Lower leg skin (tissue), 4 donors: ENCODE measurements at regions not wholly inside any gene's neighbourhood (a gene's known extent, or its start where the extent isn't known, plus 50 kb on each side); places are given as distances from the start of the nearest gene placed in this dataset.

Source experiments
- DNase-seq, 2 donors: peaks; one replicate each; pipeline ENCODE4 v3.0.0-alpha.2; 2019; ENCODE audit warnings: low spot score in 2 of 2
- H3K4me3 ChIP-seq: fragments of 200-600 bp; sonication (generic); 2 replicates; pipeline ENCODE4 v1.5.1; 2017; ENCODE audit warnings: mild to moderate bottlenecking, low read depth; ENCODE audit not compliant: poor library complexity, severe bottlenecking
- POLR2A ChIP-seq, 2 donors: fragments of 450-650 bp; IDR thresholded peaks; one replicate each; pipeline ENCODE4 v1.6.1; 2016 to 2017; ENCODE audit warnings: antibody characterized with exemption in 2 of 2, mild to moderate bottlenecking in 1 of 2, moderate library complexity in 1 of 2
- WGBS, 2 donors: methylation state at CpG; one replicate each; pipeline ENCODE4 v1.1.5; 2018; 5-methylcytosine and 5-hydroxymethylcytosine counted together
- intact Hi-C: fragments of 100-400 bp; cut with DNase I; formaldehyde crosslinking; loops from one replicate; pipeline ENCODE4 v1.15.0; 2023; ENCODE audit warnings: low total_unique reads
- TF ChIP-seq, protein P1 (sequence below), 3 donors: fragments of 450-650 bp; IDR thresholded peaks; one replicate each; pipeline ENCODE4 v1.5.1; 2016; ENCODE audit warnings: antibody characterized with exemption in 3 of 3, mild to moderate bottlenecking in 3 of 3, moderate library complexity in 2 of 3

DNA sequence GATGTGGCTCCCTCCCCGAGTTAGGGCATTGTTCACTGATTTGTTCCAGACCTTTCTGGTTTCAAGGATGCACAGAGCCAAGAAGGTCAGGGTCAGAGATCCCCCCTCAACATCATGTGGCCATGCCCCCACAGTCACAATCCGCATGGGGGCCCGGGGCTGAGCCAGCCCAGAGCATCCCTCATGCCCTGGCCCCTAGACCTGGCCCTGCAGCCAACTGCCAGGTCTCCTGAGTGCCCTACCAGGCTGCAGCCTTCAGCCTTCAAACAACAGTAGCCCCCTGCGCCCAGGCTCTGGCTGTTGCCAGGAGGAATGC is 142.4 kb downstream of the CRYBB2 start:
- H3K4me3 ChIP-seq, result no peak overlapping the region
- WGBS, 2 donors, result 54 to 73% methylated on average over 3 of the region's 4 CpGs
- no peak for DNase-seq
- intact Hi-C loops, result no loop called here
- no peak for TF ChIP-seq POLR2A (IDR thresholded peaks at IDR 0.05)
- TF ChIP-seq, protein P1, sequence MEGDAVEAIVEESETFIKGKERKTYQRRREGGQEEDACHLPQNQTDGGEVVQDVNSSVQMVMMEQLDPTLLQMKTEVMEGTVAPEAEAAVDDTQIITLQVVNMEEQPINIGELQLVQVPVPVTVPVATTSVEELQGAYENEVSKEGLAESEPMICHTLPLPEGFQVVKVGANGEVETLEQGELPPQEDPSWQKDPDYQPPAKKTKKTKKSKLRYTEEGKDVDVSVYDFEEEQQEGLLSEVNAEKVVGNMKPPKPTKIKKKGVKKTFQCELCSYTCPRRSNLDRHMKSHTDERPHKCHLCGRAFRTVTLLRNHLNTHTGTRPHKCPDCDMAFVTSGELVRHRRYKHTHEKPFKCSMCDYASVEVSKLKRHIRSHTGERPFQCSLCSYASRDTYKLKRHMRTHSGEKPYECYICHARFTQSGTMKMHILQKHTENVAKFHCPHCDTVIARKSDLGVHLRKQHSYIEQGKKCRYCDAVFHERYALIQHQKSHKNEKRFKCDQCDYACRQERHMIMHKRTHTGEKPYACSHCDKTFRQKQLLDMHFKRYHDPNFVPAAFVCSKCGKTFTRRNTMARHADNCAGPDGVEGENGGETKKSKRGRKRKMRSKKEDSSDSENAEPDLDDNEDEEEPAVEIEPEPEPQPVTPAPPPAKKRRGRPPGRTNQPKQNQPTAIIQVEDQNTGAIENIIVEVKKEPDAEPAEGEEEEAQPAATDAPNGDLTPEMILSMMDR (IDR thresholded peaks at IDR 0.05), result no peak

DNA sequence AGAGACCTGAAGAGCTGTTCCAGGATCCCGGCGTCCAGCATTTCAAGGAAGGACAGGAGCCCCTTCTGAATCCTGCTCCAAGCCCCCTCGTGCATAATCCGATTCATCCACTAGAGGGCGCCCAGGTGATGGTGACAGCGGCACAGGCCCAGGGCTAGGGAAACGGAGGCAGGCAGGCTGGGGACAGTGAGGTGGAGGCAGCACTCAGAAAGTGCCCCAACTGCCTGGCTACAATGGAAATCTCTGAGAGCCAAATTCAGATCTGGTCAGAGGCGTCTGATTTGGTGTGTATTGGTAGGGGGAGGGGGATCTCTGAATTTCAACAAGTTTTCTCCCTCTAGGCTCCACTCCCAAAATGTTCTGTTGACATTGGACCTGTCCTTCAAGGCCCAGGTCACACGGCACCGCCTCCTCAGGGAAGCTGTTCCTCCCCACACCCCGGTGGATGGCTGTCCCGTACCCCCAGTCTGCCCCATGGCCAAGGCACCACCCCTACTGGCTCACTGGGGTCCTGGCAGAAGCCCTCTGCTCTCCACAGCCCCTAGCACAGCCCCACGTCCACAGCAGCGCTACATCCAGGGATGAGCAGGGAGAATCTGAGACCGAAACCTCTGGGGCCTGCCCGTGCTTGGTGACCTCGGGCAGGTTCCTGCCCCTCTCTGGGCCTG is 142.9 kb downstream of the CRYBB2 start:
- intact Hi-C loops, result no loop called here
- H3K4me3 ChIP-seq, result no peak overlapping the region
- WGBS, 2 donors, result 48 to 60% methylated on average over 4 to 17 of the region's 17 CpGs
- TF ChIP-seq, protein P1 (IDR thresholded peaks at IDR 0.05), result peak in 1 of 3 donors; percentile 74
- no peak for TF ChIP-seq POLR2A (IDR thresholded peaks at IDR 0.05)
- peak in 1 of 2 donors; percentile 29 for DNase-seq

DNA sequence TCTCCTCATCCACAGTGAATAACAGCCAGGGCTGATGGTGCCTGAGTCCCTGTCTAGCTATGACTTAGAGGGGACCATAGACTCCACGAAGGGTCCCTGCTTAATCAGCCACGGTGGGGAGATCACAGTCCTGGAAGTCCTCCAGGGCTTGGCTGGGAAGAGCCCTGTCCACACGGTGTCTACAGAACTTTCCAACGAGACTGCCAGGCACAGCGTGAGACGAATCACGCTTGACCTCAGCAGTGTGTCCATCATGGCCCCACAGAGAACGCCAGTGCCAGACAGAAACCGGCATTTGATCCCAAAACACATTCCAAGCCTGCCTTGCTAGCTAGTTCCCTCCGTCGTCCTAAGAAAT is 143.4 kb downstream of the CRYBB2 start:
- H3K4me3 ChIP-seq, result no peak overlapping the region
- DNase-seq, result no peak
- WGBS, 2 donors, result 71 to 77% methylated on average over 10 to 11 of the region's 11 CpGs
- no peak for TF ChIP-seq POLR2A (IDR thresholded peaks at IDR 0.05)
- TF ChIP-seq, protein P1 (IDR thresholded peaks at IDR 0.05), result no peak
- intact Hi-C loops, result no loop called here

DNA sequence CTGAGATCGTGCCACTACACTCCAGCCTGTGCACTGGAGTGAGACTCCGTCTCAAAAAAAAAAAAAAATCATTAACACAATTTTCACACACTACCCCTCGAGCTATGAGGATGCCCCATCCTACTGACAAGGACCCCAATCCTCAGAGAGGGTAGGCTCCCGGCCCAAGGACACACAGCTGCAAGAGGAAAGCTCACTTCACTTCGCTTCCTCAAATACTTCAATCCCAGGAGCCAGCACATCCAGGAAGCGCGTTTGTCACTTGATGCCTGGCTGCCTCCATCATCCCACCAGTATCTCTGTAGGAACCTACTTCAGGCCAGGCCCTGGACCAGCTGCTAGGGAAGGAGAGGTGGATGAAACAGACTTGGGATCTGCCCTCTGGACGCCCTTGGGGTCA is 144.0 kb downstream of the CRYBB2 start:
- H3K4me3 ChIP-seq, result no peak overlapping the region
- TF ChIP-seq POLR2A (IDR thresholded peaks at IDR 0.05), result no peak
- TF ChIP-seq, protein P1 (IDR thresholded peaks at IDR 0.05), result no peak
- DNase-seq, result no peak
- WGBS, 2 donors, result 92 to 97% methylated on average over 8 of the region's 8 CpGs
- intact Hi-C loops, result no loop called here

DNA sequence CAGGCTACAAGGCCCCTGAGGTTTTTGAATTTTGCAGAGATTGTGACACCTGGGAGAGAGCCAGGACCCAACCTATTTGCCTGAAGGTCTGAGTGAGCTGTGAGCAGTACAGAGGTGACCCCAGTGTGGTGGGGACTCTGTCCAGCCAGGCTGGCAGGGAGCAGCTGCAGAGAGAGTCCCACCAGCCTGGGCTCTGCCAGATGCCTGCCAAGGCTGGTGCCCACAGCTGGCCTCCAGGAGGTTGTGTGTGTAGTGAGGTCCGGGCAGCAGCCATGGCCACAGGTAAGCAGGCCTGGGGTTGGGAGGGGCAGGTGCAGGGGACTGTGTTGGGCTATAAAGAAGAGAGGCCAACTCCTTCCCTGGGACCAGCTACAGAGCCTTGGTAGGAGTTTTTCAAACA is 144.8 kb downstream of the CRYBB2 start:
- 40 to 80% methylated on average over 1 of the region's 1 CpG for WGBS, 2 donors
- no peak overlapping the region for H3K4me3 ChIP-seq
- TF ChIP-seq, protein P1 (IDR thresholded peaks at IDR 0.05), result no peak
- TF ChIP-seq POLR2A (IDR thresholded peaks at IDR 0.05), result no peak
- no peak for DNase-seq
- intact Hi-C loops, result no loop called here

DNA sequence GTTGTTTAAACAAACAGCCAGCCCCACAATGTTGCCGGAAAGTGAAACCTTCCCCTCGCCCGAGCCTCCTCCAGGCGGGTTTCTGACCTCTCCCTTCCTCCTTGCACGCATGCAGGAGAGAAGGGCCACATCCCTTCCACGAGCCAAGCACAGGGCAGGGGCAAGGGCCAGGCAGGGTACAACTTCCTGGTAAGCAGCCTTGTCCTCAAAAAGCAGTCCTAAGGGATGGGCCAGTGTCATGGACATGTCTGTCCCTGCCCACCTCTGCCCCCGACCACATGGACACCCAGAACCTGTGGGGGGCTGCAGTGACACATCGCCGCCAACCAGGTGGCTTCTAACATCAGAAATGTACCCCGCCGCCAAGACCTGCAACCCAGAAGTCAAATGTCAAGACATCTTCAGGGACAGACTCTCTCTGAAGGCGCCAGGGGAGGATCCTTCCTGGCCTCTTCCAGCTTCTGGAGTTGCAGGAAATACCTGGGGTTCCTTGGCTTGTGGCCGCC is 145.3 kb downstream of the CRYBB2 start:
- intact Hi-C loops, result no loop called here
- no peak for DNase-seq
- TF ChIP-seq POLR2A (IDR thresholded peaks at IDR 0.05), result no peak
- TF ChIP-seq, protein P1 (IDR thresholded peaks at IDR 0.05), result no peak
- WGBS, 2 donors, result 81% methylated on average over 13 of the region's 13 CpGs
- H3K4me3 ChIP-seq, result no peak overlapping the region
